GM12878 (cell line): ENCODE measurements at regions not wholly inside any gene's neighbourhood (a gene's known extent, or its start where the extent isn't known, plus 50 kb on each side); places are given as distances from the start of the nearest gene placed in this dataset.

Experiments
- CEBPZ ChIP-seq: fragments of 150-350 bp; IDR thresholded peaks from 2 replicates; pipeline ENCODE4 v1.6.1; 2016; ENCODE audit warnings: low read depth, low read length
- CTCF ChIP-seq, 3 experiments: IDR thresholded peaks in 2 of 3; conservative IDR thresholded peaks in 1 of 3; 2 replicates each; pipeline ENCODE4 v1.5.1; 2011; ENCODE audit warnings: low read depth in 3 of 3, low read length in 3 of 3, mild to moderate bottlenecking in 3 of 3, control low read depth in 2 of 3, moderate library complexity in 2 of 3, inconsistent platforms in 1 of 3, mixed read lengths in 1 of 3; ENCODE audit not compliant: control insufficient read depth in 2 of 3, insufficient read depth in 1 of 3; ENCODE audit errors: extremely low read depth in 1 of 3
- EZH2 ChIP-seq: IDR thresholded peaks from 2 replicates; pipeline ENCODE4 v1.6.1; 2012; ENCODE audit warnings: low read depth, mild to moderate bottlenecking, control low read depth, inconsistent platforms, low read length, borderline replicate concordance; ENCODE audit not compliant: control insufficient read depth
- HDGF ChIP-seq: fragments of 450-650 bp; IDR thresholded peaks from 2 replicates; pipeline ENCODE4 v1.6.1; 2016; ENCODE audit warnings: antibody characterized with exemption
- MXI1 ChIP-seq: fragments of 150-350 bp; IDR thresholded peaks from 2 replicates; pipeline ENCODE4 v1.6.1; 2011; ENCODE audit warnings: low read depth, mild to moderate bottlenecking, inconsistent platforms, low read length, improper control_type of control experiment
- POLR2AphosphoS5 ChIP-seq: IDR thresholded peaks from 2 replicates; pipeline ENCODE4 v1.6.1; 2011; ENCODE audit warnings: mild to moderate bottlenecking, low read length, inconsistent platforms
- RB1 ChIP-seq: fragments of 450-650 bp; formaldehyde crosslinking; IDR thresholded peaks from 2 replicates; pipeline ENCODE4 v1.6.1; 2017; ENCODE audit warnings: mild to moderate bottlenecking, borderline replicate concordance
- SIX5 ChIP-seq: IDR thresholded peaks from 2 replicates; pipeline ENCODE4 v1.6.1; 2011; ENCODE audit warnings: mild to moderate bottlenecking, low read depth, low read length, moderate library complexity; ENCODE audit not compliant: severe bottlenecking
- ZBTB40 ChIP-seq: fragments of 450-650 bp; IDR thresholded peaks from 2 replicates; pipeline ENCODE4 v1.6.1; 2016; ENCODE audit warnings: mild to moderate bottlenecking, moderate library complexity, borderline replicate concordance
- ZNF592 ChIP-seq: fragments of 450-650 bp; IDR thresholded peaks from 2 replicates; pipeline ENCODE4 v1.6.1; 2017; ENCODE audit warnings: mild to moderate bottlenecking, moderate library complexity

GRCh38 chr1:234542211-234542850 is 63.4 kb upstream of the TARBP1 start:
- TF ChIP-seq CTCF (IDR thresholded peaks at IDR 0.05 in 2 of 3, conservative IDR thresholded peaks at IDR 0.05 in 1 of 3; ENCODE audit: control insufficient read depth in 2 of 3, extremely low read depth in 1 of 3, insufficient read depth in 1 of 3, low read depth in 3 of 3, low read length in 3 of 3) (no peak), RB1 (no peak), ZBTB40 (no peak), ZNF592 (no peak), MXI1 (no peak), EZH2 (no peak), POLR2AphosphoS5 (no peak), HDGF (no peak), CEBPZ (no peak), SIX5 (no peak)
